Heart left ventricle (tissue), 16 donors: ENCODE measurements at regions not wholly inside any gene's neighbourhood (a gene's known extent, or its start where the extent isn't known, plus 50 kb on each side); places are given as distances from the start of the nearest gene placed in this dataset.

Experiments
- ATAC-seq, 4 donors: fragments of 200-7000 bp; cut with Tn5 transposase; one replicate each; pipeline ENCODE4 v1.9.1; 2020 to 2022; ENCODE audit warnings: moderate library complexity in 4 of 4, mild to moderate bottlenecking in 3 of 4, moderate number of reproducible peaks in 1 of 4
- DNase-seq, 5 donors: peaks; one replicate each; pipeline ENCODE4 v3.0.0-alpha.2; 2020
- H3K27ac ChIP-seq, 12 donors: fragments of 200-600 bp; sonication (generic) in 4 of 12; one replicate each; pipeline versions ENCODE4 v1.5.0 to v1.8.0; 2016 to 2022; ENCODE audit warnings: mild to moderate bottlenecking in 2 of 12
- H3K27me3 ChIP-seq, 9 donors: fragments of 200-600 bp; sonication (generic) in 2 of 9; one replicate each; pipeline versions ENCODE4 v1.5.1 to v1.8.0; 2016 to 2022; ENCODE audit warnings: mild to moderate bottlenecking in 3 of 9
- H3K36me3 ChIP-seq, 9 donors: fragments of 200-600 bp; sonication (generic) in 2 of 9; one replicate each; pipeline versions ENCODE4 v1.5.0 to v1.8.0; 2018 to 2022; ENCODE audit warnings: mild to moderate bottlenecking in 2 of 9
- H3K4me1 ChIP-seq, 12 donors: fragments of 200-600 bp; sonication (generic) in 4 of 12; one replicate each; pipeline versions ENCODE4 v1.5.0 to v1.8.0; 2016 to 2022; ENCODE audit warnings: mild to moderate bottlenecking in 3 of 12
- H3K4me3 ChIP-seq, 12 donors: fragments of 200-600 bp; sonication (generic) in 4 of 12; one replicate each; pipeline versions ENCODE4 v1.5.0 to v1.8.0; 2017 to 2022; ENCODE audit warnings: mild to moderate bottlenecking in 9 of 12, moderate library complexity in 4 of 12
- H3K9me3 ChIP-seq, 12 donors: fragments of 200-600 bp; sonication (generic) in 4 of 12; one replicate each; pipeline versions ENCODE4 v1.5.0 to v1.8.0; 2016 to 2022; ENCODE audit warnings: mild to moderate bottlenecking in 1 of 12
- CTCF ChIP-seq, 12 donors: fragments of 200-600 bp; sonication (generic) in 4 of 12; IDR thresholded peaks; one replicate each; pipeline versions ENCODE4 v1.5.0 to v1.8.0; 2018 to 2022; ENCODE audit warnings: antibody characterized with exemption in 12 of 12, mild to moderate bottlenecking in 5 of 12
- POLR2A ChIP-seq, 2 donors: fragments of 450-650 bp; IDR thresholded peaks; one replicate each; pipeline ENCODE4 v1.6.1; 2017; ENCODE audit warnings: antibody characterized with exemption in 2 of 2, mild to moderate bottlenecking in 2 of 2, moderate library complexity in 2 of 2
- WGBS, 4 donors: extraction: QIAGEN DNeasy Blood & Tissue Kit in 2 of 4; methylation state at CpG; one replicate each; pipeline versions ENCODE4 v1.1.5 to v1.1.7; 2013 to 2018; 5-methylcytosine and 5-hydroxymethylcytosine counted together
- intact Hi-C, 10 donors: fragments of 100-400 bp; cut with DNase I; formaldehyde crosslinking; loops; one replicate each; pipeline versions ENCODE4 v1.11.1 to v1.14.2; 2022
- donor health status: ischemic (EF 13 %, LVEDD 7.1; RV severe dilation, severe dysfunction).
- donor health status: healthy with polysubstance abuse.
- donor health status: DM: no; HTN: yes; CAD: no.
- donor health status: DM: no; HTN: no; CAD: no.
- donor health status: ischemic (EF 25% LVEDD 6.9; RV normal size, moderate dysfunction).
- donor health status: ischemic (EF 25% LVEDD 5.7; RV mildly dilated, moderate dysfunction).
- donor health status: healthy.
- donor health status: DM: yes; HTN: yes; CAD: no.
- donor health status: ischemic (EF 35%, LVEDD 5.7; RV mildly dilated, moderate dysfunction).
- donor health status: nonischemic (EF 11% LVEDD 7.7; RV severe dilation, severe dysfunction).
- donor health status: DM: yes; HTN: yes; CAD: no.
- donor health status: PGD.
- donor health status: ischemic (EF 29% LVEDD 5.4; RV normal size, mild dysfunction).
- donor health status: nonischemic (EF 23%, LVEDD 6.1; RV moderate dilation, normal function).

DNA sequence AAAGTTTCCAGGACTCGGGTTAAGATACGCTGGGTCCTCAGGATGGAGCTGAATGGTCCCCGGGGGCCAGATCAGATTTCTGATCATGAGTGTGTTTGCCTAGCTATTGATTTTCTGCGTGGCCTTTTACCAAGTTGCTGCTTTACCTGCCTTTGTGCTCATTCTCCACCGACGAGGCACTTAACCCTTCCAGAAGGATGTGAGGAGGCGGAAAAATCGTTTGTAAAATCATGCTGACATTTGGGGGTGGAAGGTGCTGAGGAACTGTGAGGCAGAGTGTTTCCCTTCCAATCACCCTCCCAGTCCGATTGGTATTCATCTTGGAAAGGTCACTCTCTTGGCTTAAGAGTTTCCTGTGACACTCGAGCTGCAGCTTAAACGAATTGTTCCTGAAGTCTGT is 337.1 kb upstream of the KAZN start:
- peaks cover 0 to 28% (median 0%) of the 10 kb centered on the region in 9 donors for H3K27me3 ChIP-seq
- no peak for TF ChIP-seq CTCF (IDR thresholded peaks at IDR 0.05)
- TF ChIP-seq POLR2A (IDR thresholded peaks at IDR 0.05) = no peak
- 53 to 67% (median 56%) methylated on average over 11 of the region's 11 CpGs for WGBS, 4 donors
- H3K4me3 ChIP-seq = no peak overlapping the region
- peaks cover 0 to 5% (median 0%) of the 10 kb centered on the region in 12 donors for H3K4me1 ChIP-seq
- no peak for DNase-seq
- no peaks in the 10 kb centered on the region for H3K9me3 ChIP-seq
- H3K27ac ChIP-seq = no peak overlapping the region
- no peaks in the 10 kb centered on the region for H3K36me3 ChIP-seq
- no peak for ATAC-seq
- intact Hi-C loops = loop anchor here in 1 of 10 donors (10.0 kb wide), 1 partner anchor 783 kb away; no protein-coding TSS in a partner anchor

GRCh38 chr1:14262637-14263036 is 335.8 kb upstream of the KAZN start:
- ATAC-seq (no peak), DNase-seq (no peak)
- 81 to 87% (median 84%) methylated on average over 8 of the region's 8 CpGs for WGBS, 4 donors
- peaks cover 0 to 28% (median 0%) of the 10 kb centered on the region in 9 donors for H3K27me3 ChIP-seq
- no peaks in the 10 kb centered on the region for H3K9me3 ChIP-seq
- intact Hi-C loops = loop anchor here in 1 of 10 donors (10.0 kb wide), 1 partner anchor 782 kb away; no protein-coding TSS in a partner anchor
- peaks cover 0 to 5% (median 0%) of the 10 kb centered on the region in 12 donors for H3K4me1 ChIP-seq
- H3K27ac ChIP-seq = no peak overlapping the region
- no peak overlapping the region for H3K4me3 ChIP-seq
- no peak for TF ChIP-seq POLR2A (IDR thresholded peaks at IDR 0.05)
- no peak for TF ChIP-seq CTCF (IDR thresholded peaks at IDR 0.05)
- H3K36me3 ChIP-seq = no peaks in the 10 kb centered on the region

- Histone ChIP-seq H3K27me3 (peaks cover 0 to 28% (median 0%) of the 10 kb centered on the region in 9 donors), H3K36me3 (no peaks in the 10 kb centered on the region), H3K4me3 (no peak overlapping the region), H3K27ac (no peak overlapping the region), H3K9me3 (no peaks in the 10 kb centered on the region), H3K4me1 (peaks cover 0 to 5% (median 0%) of the 10 kb centered on the region in 12 donors)
- ATAC-seq (no peak), DNase-seq (no peak)
- TF ChIP-seq POLR2A (IDR thresholded peaks at IDR 0.05) (no peak), CTCF (IDR thresholded peaks at IDR 0.05) (no peak)
- intact Hi-C loops = loop anchor here in 1 of 10 donors (10.0 kb wide), 1 partner anchor 782 kb away; no protein-coding TSS in a partner anchor
- 56 to 70% (median 63%) methylated on average over 3 of the region's 3 CpGs for WGBS, 4 donors
Observed at GRCh38 chr1:14263225-14263624, 335.3 kb upstream of the KAZN start.

DNA sequence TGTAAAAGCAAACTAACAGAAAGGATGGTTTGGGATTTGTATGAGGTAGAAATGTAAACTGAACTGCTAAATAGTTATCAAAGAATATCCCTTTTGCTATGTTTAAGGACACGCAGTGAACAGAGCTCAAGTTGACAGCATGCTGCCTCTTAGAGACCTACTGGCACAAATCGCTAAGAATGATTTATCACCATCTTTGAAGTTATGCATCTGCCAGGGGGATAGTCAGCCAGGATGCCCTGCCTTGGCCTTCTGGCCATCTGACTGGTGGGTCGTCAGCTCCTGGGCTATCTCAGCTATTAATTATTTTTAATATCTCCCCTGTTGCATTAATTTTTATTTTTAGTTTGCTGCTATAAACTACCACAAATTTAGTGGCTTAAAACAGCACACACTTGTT is 334.8 kb upstream of the KAZN start:
- H3K27me3 ChIP-seq = peaks cover 0 to 28% (median 0%) of the 10 kb centered on the region in 9 donors
- WGBS, 4 donors = 72 to 83% (median 72%) methylated on average over 3 of the region's 3 CpGs
- ATAC-seq = no peak
- H3K4me1 ChIP-seq = peaks cover 0 to 4% (median 0%) of the 10 kb centered on the region in 12 donors
- H3K9me3 ChIP-seq = no peaks in the 10 kb centered on the region
- no peak for DNase-seq
- no peak for TF ChIP-seq CTCF (IDR thresholded peaks at IDR 0.05)
- TF ChIP-seq POLR2A (IDR thresholded peaks at IDR 0.05) = no peak
- intact Hi-C loops = loop anchor here in 1 of 10 donors (10.0 kb wide), 1 partner anchor 781 kb away; no protein-coding TSS in a partner anchor
- H3K36me3 ChIP-seq = no peaks in the 10 kb centered on the region
- H3K4me3 ChIP-seq = no peak overlapping the region
- H3K27ac ChIP-seq = no peak overlapping the region
